AG04449 (cell line): ENCODE measurements at regions not wholly inside any gene's neighbourhood (a gene's known extent, or its start where the extent isn't known, plus 50 kb on each side); places are given as distances from the start of the nearest gene placed in this dataset.
"Not testable (repeated sequence)": the region's sequence is repeated elsewhere in the genome, so short reads cannot be mapped to it uniquely, and the experiment has no call there.

Source experiments
- CTCF ChIA-PET: fragments of 350-600 bp; formaldehyde crosslinking; extraction: SDS; loops from one replicate; lab custom pipeline; 2021; ENCODE audit warnings: antibody characterized with exemption; lab: Yijun Ruan, JAX
- POLR2A ChIA-PET: fragments of 400-600, 350-600 bp; formaldehyde crosslinking; extraction: SDS; loops from one replicate; lab custom pipeline; 2020; ENCODE audit warnings: antibody characterized with exemption, inconsistent platforms; lab: Yijun Ruan, JAX
- DNase-seq: peaks from one replicate; pipeline ENCODE4 v3.0.0-alpha.2; 2010; ENCODE audit warnings: low read depth, low spot score
- H3K4me3 ChIP-seq: 2 replicates; pipeline ENCODE4 v1.5.1; 2011; ENCODE audit warnings: low read depth, mild to moderate bottlenecking, control low read depth, low read length
- TF ChIP-seq, protein P1 (sequence below): IDR thresholded peaks from one replicate; pipeline ENCODE4 v1.5.1; 2011; ENCODE audit warnings: mild to moderate bottlenecking, moderate library complexity, low read length, control low read depth, inconsistent platforms; ENCODE audit not compliant: insufficient read depth; ENCODE audit errors: missing control alignments

DNA sequence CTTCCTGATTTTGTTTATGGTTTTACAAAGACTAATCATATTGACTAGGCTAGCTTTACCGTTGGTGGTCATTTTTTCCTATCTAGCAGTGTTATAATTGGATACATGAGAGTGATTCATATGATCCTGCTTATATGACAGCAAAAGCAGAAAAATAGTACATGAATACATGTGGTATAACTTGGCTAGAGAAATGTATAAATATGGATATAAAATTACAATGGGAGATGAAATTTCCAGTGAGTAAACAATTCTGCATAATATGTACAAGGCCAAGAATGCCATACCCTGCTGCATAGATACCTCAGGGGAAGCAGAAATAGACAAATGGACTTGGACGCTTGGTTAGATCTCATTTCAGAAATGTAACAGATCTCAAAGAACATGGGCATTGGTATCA lies 103.1 kb downstream of the DTWD1 start:
- POLR2A ChIA-PET = no interaction called here
- no peak for DNase-seq
- H3K4me3 ChIP-seq = no peak overlapping the region
- TF ChIP-seq, protein P1, sequence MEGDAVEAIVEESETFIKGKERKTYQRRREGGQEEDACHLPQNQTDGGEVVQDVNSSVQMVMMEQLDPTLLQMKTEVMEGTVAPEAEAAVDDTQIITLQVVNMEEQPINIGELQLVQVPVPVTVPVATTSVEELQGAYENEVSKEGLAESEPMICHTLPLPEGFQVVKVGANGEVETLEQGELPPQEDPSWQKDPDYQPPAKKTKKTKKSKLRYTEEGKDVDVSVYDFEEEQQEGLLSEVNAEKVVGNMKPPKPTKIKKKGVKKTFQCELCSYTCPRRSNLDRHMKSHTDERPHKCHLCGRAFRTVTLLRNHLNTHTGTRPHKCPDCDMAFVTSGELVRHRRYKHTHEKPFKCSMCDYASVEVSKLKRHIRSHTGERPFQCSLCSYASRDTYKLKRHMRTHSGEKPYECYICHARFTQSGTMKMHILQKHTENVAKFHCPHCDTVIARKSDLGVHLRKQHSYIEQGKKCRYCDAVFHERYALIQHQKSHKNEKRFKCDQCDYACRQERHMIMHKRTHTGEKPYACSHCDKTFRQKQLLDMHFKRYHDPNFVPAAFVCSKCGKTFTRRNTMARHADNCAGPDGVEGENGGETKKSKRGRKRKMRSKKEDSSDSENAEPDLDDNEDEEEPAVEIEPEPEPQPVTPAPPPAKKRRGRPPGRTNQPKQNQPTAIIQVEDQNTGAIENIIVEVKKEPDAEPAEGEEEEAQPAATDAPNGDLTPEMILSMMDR = no peak
- CTCF ChIA-PET = no interaction called here

- POLR2A ChIA-PET = no interaction called here
These were observed 110.6 kb downstream of the DTWD1 start for GRCh38 chr15:49731187-49732099.

DNA sequence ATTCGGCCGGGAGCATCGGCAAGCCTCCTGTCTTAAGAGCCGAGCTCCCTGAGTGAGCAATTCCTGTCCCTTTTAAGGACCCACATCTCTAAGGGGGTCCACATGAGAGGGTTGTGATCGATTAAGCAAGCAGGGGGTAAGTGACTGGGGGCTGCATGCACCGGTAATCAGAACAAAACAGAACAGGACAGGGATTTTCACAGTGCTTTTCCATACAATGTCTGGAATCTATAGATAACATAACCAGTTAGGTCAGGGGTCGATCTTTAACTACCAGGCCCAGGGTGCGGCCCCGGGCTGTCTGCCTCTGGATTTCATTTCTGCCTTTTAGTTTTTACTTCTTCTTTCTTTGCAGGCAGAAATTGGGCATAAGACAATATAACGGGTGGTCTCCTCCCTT lies 111.3 kb downstream of the DTWD1 start:
- CTCF ChIA-PET = interaction anchor here (1.3 kb wide), 1 partner anchor 15 kb away, joined by 3 read pairs; no protein-coding TSS in a partner anchor
- DNase-seq, H3K4me3 ChIP-seq, POLR2A ChIA-PET: not testable (repeated sequence)

More at GRCh38 chr15:49731187-49732099, 110.6 kb downstream of the DTWD1 start:
- CTCF ChIA-PET = interaction anchor here (1.3 kb wide), 1 partner anchor 14 kb away, joined by 3 read pairs; no protein-coding TSS in a partner anchor
- TF ChIP-seq, protein P1 = no peak
- DNase-seq = no peak
- no peak overlapping the region for H3K4me3 ChIP-seq

- DNase-seq, POLR2A ChIA-PET, CTCF ChIA-PET, H3K4me3 ChIP-seq: not testable (repeated sequence)
These were observed 113.2 kb downstream of the DTWD1 start for GRCh38 chr15:49734089-49734488.

- CTCF ChIA-PET = no interaction called here
- POLR2A ChIA-PET = no interaction called here
- TF ChIP-seq, protein P1 = no peak
- no peak overlapping the region for H3K4me3 ChIP-seq
- DNase-seq = no peak
These were observed 114.1 kb downstream of the DTWD1 start for GRCh38 chr15:49734831-49735508.

GRCh38 chr15:49737127-49737526 lies 116.3 kb downstream of the DTWD1 start:
- TF ChIP-seq, protein P1 = no peak
- no peak overlapping the region for H3K4me3 ChIP-seq
- CTCF ChIA-PET = no interaction called here
- DNase-seq = no peak
- POLR2A ChIA-PET = no interaction called here

GRCh38 chr15:49741712-49742111 lies 120.9 kb downstream of the DTWD1 start:
- ChIA-PET POLR2A (no interaction called here), CTCF (no interaction called here)
- H3K4me3 ChIP-seq = no peak overlapping the region
- no peak for DNase-seq
- TF ChIP-seq, protein P1 = no peak
